OCI-LY7 (cell line): ENCODE measurements at regions not wholly inside any gene's neighbourhood (a gene's known extent, or its start where the extent isn't known, plus 50 kb on each side); places are given as distances from the start of the nearest gene placed in this dataset.

Experiments used
- CTCF ChIP-seq: fragments of 200-600 bp; sonication (generic); conservative IDR thresholded peaks from 2 replicates; pipeline ENCODE4 v1.5.1; 2014; ENCODE audit warnings: mild to moderate bottlenecking, antibody characterized with exemption, low read length, moderate library complexity, mixed read lengths
- EZH2phosphoT487 ChIP-seq: fragments of 200-600 bp; sonication (generic); IDR thresholded peaks from 2 replicates; pipeline ENCODE4 v1.6.1; 2018; ENCODE audit warnings: low read depth, borderline replicate concordance, mild to moderate bottlenecking, mixed run types, antibody characterized with exemption, low read length, moderate library complexity, mixed read lengths

GRCh38 chr1:226482975-226483700 is 65.4 kb upstream of the STUM start:
- no peak for TF ChIP-seq CTCF
- no peak for TF ChIP-seq EZH2phosphoT487
